Fibroblast of mammary gland (primary cell): ENCODE measurements at regions not wholly inside any gene's neighbourhood (a gene's known extent, or its start where the extent isn't known, plus 50 kb on each side); places are given as distances from the start of the nearest gene placed in this dataset.
"Not testable (repeated sequence)": the region's sequence is repeated elsewhere in the genome, so short reads cannot be mapped to it uniquely, and the experiment has no call there.

Experiments
- DNase-seq: peaks from one replicate; pipeline ENCODE4 v3.0.0-alpha.2; 2010; ENCODE audit warnings: low read depth
- H3K4me3 ChIP-seq: 2 replicates; pipeline ENCODE4 v1.5.1; 2011; ENCODE audit warnings: low read depth, mild to moderate bottlenecking, low read length, moderate library complexity; ENCODE audit not compliant: control insufficient read depth
- TF ChIP-seq, protein P1 (sequence below): conservative IDR thresholded peaks from 2 replicates; pipeline ENCODE4 v1.5.1; 2011; ENCODE audit warnings: low read depth, low read length, inconsistent platforms; ENCODE audit not compliant: control insufficient read depth, insufficient read depth

DNA sequence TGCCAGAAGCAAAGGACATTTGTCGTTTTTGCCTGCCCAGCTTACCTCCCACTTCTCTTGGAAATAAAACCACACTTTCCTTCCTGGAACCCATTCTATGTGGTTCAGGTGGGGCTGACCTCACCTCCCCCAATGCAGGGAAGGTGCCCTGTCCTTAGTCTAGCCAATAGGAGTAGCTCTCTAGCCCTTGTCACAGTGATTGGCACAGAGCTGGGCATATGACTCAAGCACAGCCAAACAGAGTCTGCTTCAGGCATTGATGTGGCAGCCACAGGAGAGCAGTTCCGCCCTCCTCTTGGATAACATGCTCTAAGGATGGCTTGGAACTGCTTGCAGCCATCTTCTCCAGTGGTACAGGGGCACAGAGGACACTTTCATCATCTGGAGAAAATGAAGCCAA lies 134.0 kb downstream of the LRIG2 start:
- no peak overlapping the region for H3K4me3 ChIP-seq
- DNase-seq = no peak
- TF ChIP-seq, protein P1, sequence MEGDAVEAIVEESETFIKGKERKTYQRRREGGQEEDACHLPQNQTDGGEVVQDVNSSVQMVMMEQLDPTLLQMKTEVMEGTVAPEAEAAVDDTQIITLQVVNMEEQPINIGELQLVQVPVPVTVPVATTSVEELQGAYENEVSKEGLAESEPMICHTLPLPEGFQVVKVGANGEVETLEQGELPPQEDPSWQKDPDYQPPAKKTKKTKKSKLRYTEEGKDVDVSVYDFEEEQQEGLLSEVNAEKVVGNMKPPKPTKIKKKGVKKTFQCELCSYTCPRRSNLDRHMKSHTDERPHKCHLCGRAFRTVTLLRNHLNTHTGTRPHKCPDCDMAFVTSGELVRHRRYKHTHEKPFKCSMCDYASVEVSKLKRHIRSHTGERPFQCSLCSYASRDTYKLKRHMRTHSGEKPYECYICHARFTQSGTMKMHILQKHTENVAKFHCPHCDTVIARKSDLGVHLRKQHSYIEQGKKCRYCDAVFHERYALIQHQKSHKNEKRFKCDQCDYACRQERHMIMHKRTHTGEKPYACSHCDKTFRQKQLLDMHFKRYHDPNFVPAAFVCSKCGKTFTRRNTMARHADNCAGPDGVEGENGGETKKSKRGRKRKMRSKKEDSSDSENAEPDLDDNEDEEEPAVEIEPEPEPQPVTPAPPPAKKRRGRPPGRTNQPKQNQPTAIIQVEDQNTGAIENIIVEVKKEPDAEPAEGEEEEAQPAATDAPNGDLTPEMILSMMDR = no peak

DNA sequence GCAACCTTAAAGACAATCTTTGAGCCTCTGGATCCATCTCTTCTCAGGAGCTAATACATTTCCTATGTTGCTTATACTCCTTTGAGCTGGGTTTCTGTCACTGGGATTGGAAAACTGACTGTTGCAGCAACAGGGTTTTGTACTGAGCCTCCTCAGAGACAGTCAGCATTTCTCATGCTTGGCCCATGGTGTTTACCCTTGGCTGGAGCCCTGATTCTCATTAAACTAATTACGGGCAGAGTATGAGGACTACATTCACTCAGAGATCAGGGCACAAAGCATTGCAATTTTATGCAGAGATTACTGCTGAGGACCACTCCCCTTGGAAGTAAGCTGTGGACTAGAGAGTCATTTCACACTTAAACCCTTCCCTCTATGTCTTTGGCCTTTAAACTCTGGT lies 134.5 kb downstream of the LRIG2 start:
- DNase-seq = no peak
- H3K4me3 ChIP-seq = no peak overlapping the region
- TF ChIP-seq, protein P1 = no peak

DNA sequence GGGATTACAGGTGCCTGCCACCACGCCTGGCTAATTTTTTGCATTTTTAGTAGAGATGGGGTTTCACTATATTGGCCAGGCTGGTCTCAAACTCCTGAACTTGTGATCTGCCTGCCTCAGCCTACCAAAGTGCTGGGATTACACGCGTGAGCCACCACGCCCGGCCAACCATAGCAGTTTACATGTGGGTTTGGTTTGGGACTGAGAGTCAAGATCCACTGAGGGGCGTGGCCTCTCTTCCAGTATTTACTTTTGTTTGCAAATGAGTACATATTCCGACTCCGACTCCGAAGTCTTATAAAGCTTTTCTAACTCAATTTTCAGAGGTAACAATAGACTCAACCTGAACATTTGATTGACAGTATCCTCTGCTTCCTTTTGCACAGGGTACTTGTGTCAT lies 135.4 kb downstream of the LRIG2 start:
- DNase-seq, H3K4me3 ChIP-seq: not testable (repeated sequence)

DNA sequence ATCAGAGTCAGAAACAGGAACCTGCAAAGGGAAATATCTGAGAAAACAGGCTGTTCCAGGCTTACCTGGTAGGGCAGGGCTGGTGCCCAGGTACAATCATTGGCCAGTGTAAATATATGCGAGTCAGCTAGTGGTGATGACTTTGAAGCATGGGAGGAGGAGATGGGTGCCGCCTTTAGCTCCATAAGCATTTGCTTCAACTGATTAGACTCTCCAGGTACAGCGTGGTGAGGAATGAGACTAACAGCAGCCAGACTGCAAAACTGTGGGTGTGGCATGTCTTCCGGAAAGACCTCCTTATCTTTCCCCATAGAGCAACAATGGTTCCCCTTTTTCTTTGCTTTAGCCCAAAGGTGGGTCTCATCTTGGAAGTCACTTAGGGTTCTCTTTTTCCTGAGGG lies 137.2 kb downstream of the LRIG2 start:
- DNase-seq = no peak
- TF ChIP-seq, protein P1 = no peak
- no peak overlapping the region for H3K4me3 ChIP-seq

DNA sequence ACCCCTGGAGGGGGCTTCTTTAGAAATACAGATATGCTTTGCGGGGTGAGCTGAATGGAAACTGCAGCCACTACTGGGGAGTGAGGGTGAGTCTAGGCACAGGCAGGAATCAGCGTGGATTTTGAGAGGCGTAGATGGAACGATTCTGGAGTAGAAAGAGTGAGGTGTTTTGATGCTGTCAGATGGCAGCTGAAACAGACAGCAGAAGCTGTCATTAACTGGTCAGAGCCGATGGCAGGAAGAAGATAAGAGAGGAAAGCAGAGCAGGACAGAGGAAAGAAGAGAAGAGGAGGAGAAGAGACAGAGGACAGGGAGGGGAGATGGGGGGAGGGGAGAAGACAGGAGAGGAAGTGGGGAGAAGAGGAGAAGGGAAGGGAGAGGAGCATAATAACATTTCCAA lies 138.5 kb downstream of the LRIG2 start:
- TF ChIP-seq, protein P1 = no peak

DNA sequence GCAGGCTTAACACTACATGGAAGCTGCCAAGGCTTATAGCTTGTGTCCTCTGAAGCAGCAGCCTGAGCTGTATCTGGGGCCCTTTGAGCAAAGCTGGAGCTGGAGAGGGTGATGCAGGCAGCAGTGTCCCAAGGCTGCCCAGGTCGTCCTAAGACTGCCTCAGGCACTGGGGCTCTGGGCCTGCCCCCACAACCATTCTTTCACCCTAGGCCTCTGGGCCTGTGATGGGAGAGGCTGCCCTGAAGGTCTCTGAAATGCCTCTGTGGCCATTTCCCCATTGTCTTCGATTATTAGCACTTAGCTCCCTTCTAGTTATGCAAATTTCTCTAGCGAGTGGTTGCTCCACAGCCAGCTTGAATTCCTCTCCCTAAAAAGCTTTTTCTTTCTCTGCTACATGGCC lies 142.0 kb downstream of the LRIG2 start:
- no peak for DNase-seq
- H3K4me3 ChIP-seq = no peak overlapping the region
- TF ChIP-seq, protein P1 = no peak

More for the DNA sequence above, 138.5 kb downstream of the LRIG2 start:
- DNase-seq = no peak
- no peak overlapping the region for H3K4me3 ChIP-seq

DNA sequence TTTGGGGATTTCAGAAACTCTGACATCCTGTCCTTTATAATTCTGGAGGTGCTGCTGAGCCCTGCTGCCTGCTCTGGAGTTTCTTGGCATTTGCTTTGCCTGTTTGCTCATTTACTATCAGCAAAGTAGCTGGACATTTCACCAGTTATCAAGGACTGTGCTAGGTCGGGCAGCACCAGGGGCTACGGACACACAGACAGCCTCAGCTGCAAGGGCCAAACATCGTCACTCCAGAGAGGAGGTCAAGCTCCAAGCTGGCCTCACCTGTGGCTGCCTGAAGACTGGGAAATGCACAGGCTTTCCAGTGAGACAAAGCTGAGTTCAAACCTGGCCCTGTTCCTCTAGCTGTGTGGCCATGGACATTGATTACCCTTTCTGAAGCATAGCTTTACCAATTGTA lies 143.7 kb downstream of the LRIG2 start:
- no peak for DNase-seq
- TF ChIP-seq, protein P1 = no peak

More for the DNA sequence above, 143.7 kb downstream of the LRIG2 start:
- no peak overlapping the region for H3K4me3 ChIP-seq
